KMS-11 (cell line): ENCODE measurements at regions not wholly inside any gene's neighbourhood (a gene's known extent, or its start where the extent isn't known, plus 50 kb on each side); places are given as distances from the start of the nearest gene placed in this dataset.
"Not testable (repeated sequence)": the region's sequence is repeated elsewhere in the genome, so short reads cannot be mapped to it uniquely, and the experiment has no call there.

Source experiments
- H2AFZ ChIP-seq: fragments of 200-600 bp; sonication (generic); 2 replicates; pipeline ENCODE4 v1.6.1; 2016; ENCODE audit warnings: antibody characterized with exemption, mixed run types, low read depth
- H3K27ac ChIP-seq: fragments of 200-600 bp; sonication (generic); 2 replicates; pipeline ENCODE4 v1.6.1; 2016; ENCODE audit warnings: mild to moderate bottlenecking, mixed run types
- H3K27me3 ChIP-seq: fragments of 200-600 bp; sonication (generic); 2 replicates; pipeline ENCODE4 v1.6.1; 2017; ENCODE audit warnings: mild to moderate bottlenecking, low read depth, mixed run types, moderate library complexity; ENCODE audit not compliant: insufficient read depth
- H3K36me3 ChIP-seq: fragments of 200-600 bp; sonication (generic); 2 replicates; pipeline ENCODE4 v1.6.1; 2017; ENCODE audit warnings: mild to moderate bottlenecking, mixed run types; ENCODE audit not compliant: insufficient read depth
- H3K4me1 ChIP-seq: fragments of 200-600 bp; sonication (generic); 2 replicates; pipeline ENCODE4 v1.6.1; 2016; ENCODE audit warnings: mild to moderate bottlenecking, low read depth, mixed run types; ENCODE audit not compliant: poor library complexity, severe bottlenecking
- H3K4me2 ChIP-seq: fragments of 200-600 bp; sonication (generic); 2 replicates; pipeline ENCODE4 v1.7.0; 2016; ENCODE audit warnings: mild to moderate bottlenecking, mixed run types
- H3K4me3 ChIP-seq: fragments of 200-600 bp; sonication (generic); IDR thresholded peaks from 2 replicates; pipeline ENCODE4 v1.6.1; 2017; ENCODE audit warnings: low read depth, low read length, mixed read lengths; ENCODE audit not compliant: insufficient read depth
- H3K79me2 ChIP-seq: fragments of 200-600 bp; sonication (generic); 2 replicates; pipeline ENCODE4 v1.6.1; 2016; ENCODE audit warnings: low read depth, mixed run types; ENCODE audit not compliant: insufficient read depth
- H3K9ac ChIP-seq: fragments of 200-600 bp; sonication (generic); 2 replicates; pipeline ENCODE4 v1.6.1; 2016; ENCODE audit warnings: mild to moderate bottlenecking, mixed run types
- H4K20me1 ChIP-seq: fragments of 200-600 bp; sonication (generic); 2 replicates; pipeline ENCODE4 v1.6.1; 2016; ENCODE audit warnings: mild to moderate bottlenecking, mixed run types; ENCODE audit not compliant: insufficient read depth
- CTCF ChIP-seq: fragments of 200-600 bp; sonication (generic); conservative IDR thresholded peaks from 2 replicates; pipeline ENCODE4 v1.6.1; 2017; ENCODE audit warnings: low read depth, mild to moderate bottlenecking, antibody characterized with exemption, low read length, moderate library complexity, mixed read lengths

GRCh38 chr14:59004012-59004411 is 184.5 kb upstream of the DAAM1 start:
- no peaks in the 10 kb centered on the region for H4K20me1 ChIP-seq
- no peak overlapping the region for H3K4me3 ChIP-seq
- H3K27me3 ChIP-seq = no peaks in the 10 kb centered on the region
- no peaks in the 10 kb centered on the region for H3K36me3 ChIP-seq
- no peak overlapping the region for H3K27ac ChIP-seq
- H3K4me1 ChIP-seq = no peaks in the 10 kb centered on the region
- H3K9ac ChIP-seq = no peak overlapping the region
- no peak overlapping the region for H3K4me2 ChIP-seq
- TF ChIP-seq CTCF = no peak
- no peak overlapping the region for H2AFZ ChIP-seq
- no peaks in the 10 kb centered on the region for H3K79me2 ChIP-seq

- not testable (repeated sequence) for H3K4me2 ChIP-seq, H3K9ac ChIP-seq, H3K79me2 ChIP-seq, H3K27me3 ChIP-seq, H3K36me3 ChIP-seq, H3K4me1 ChIP-seq, H3K27ac ChIP-seq, H2AFZ ChIP-seq, H4K20me1 ChIP-seq, H3K4me3 ChIP-seq
Observed at GRCh38 chr14:59006179-59006578, 182.3 kb upstream of the DAAM1 start.

- Histone ChIP-seq H3K79me2 (no peaks in the 10 kb centered on the region), H2AFZ (no peak overlapping the region)
Observed at GRCh38 chr14:59009967-59010366, 178.5 kb upstream of the DAAM1 start.

GRCh38 chr14:59013672-59014298 is 174.7 kb upstream of the DAAM1 start:
- Histone ChIP-seq H3K27me3 (no peaks in the 10 kb centered on the region), H4K20me1 (no peaks in the 10 kb centered on the region), H2AFZ (no peak overlapping the region), H3K27ac (no peak overlapping the region), H3K4me3 (no peak overlapping the region), H3K4me1 (no peaks in the 10 kb centered on the region), H3K4me2 (no peak overlapping the region), H3K79me2 (no peaks in the 10 kb centered on the region), H3K36me3 (no peaks in the 10 kb centered on the region), H3K9ac (no peak overlapping the region)
- TF ChIP-seq CTCF = no peak

More at GRCh38 chr14:59009967-59010366, 178.5 kb upstream of the DAAM1 start:
- Histone ChIP-seq H3K27me3 (no peaks in the 10 kb centered on the region), H3K9ac (no peak overlapping the region), H3K36me3 (no peaks in the 10 kb centered on the region), H3K27ac (no peak overlapping the region), H3K4me3 (no peak overlapping the region), H3K4me1 (no peaks in the 10 kb centered on the region), H4K20me1 (no peaks in the 10 kb centered on the region), H3K4me2 (no peak overlapping the region)
- TF ChIP-seq CTCF = no peak

- Histone ChIP-seq H3K27me3 (no peaks in the 10 kb centered on the region), H3K27ac (no peak overlapping the region), H3K9ac (no peak overlapping the region), H3K4me1 (no peaks in the 10 kb centered on the region), H3K36me3 (no peaks in the 10 kb centered on the region), H3K79me2 (no peaks in the 10 kb centered on the region), H3K4me3 (no peak overlapping the region), H2AFZ (no peak overlapping the region), H3K4me2 (no peak overlapping the region), H4K20me1 (no peaks in the 10 kb centered on the region)
- TF ChIP-seq CTCF = no peak
Observed at GRCh38 chr14:59015482-59015881, 173.0 kb upstream of the DAAM1 start.
